D721Med (cell line): ENCODE measurements at regions not wholly inside any gene's neighbourhood (a gene's known extent, or its start where the extent isn't known, plus 50 kb on each side); places are given as distances from the start of the nearest gene placed in this dataset.

ENCODE experiments used
- DNase-seq: peaks from one replicate; pipeline ENCODE4 v3.0.0; 2011; ENCODE audit warnings: low spot score; ENCODE audit not compliant: insufficient read length
- FAIRE-seq: peaks from 2 replicates; lab custom pipeline; 2011; peaks lifted over from hg19 to GRCh38; lab: Jason Lieb, UNC
- CTCF ChIP-seq: IDR thresholded peaks from 2 replicates; pipeline ENCODE4 v1.5.1; 2012; ENCODE audit warnings: mild to moderate bottlenecking, control low read depth; ENCODE audit not compliant: insufficient read depth; ENCODE audit errors: missing control alignments

DNA sequence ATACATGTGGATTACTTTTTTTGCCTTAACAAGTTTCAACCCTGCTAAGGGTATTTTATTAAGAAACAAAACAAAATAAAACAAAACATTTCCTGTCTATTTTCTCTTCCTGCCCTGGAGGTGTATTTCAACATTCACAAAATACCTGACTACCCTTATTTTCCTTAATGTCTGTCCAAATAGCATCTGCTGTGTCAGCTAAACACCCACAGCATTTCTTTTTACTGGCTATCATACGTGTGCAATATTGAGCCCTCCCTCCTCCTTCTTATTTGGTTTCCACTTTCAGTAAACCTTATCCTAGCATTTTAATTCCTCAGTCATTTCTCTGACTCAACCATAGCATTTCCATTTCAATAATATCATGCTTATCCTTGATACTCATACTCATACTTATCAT is 1420.0 kb upstream of the ZEB2 start:
- FAIRE-seq (no peak), DNase-seq (no peak)
- no peak for TF ChIP-seq CTCF

DNA sequence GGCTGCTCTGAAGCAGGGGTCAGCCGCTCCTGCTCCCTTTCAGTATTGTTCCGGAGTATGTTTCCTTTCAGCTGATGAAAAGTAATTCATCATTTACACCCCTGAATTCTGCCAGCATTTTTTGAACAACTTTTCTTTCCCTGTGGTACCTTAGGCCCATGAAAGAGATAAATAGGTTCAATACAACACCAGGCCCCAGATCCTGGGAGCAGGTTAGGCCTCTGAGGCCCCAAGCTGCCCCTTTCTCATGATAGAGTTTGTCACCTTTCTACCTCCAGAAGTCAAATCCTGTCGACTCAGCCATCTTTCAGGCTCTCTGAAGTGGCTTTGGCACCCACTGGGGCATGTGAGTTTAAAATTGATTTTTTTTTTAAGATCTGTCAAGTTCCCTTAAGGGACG is 1415.1 kb upstream of the ZEB2 start:
- FAIRE-seq (no peak), DNase-seq (no peak)
- TF ChIP-seq CTCF: no peak

GRCh38 chr2:145931781-145932395 is 1412.0 kb upstream of the ZEB2 start:
- DNase-seq: no peak
- no peak for FAIRE-seq
- no peak for TF ChIP-seq CTCF

GRCh38 chr2:145930318-145930717 is 1410.4 kb upstream of the ZEB2 start:
- FAIRE-seq (no peak), DNase-seq (no peak)
- TF ChIP-seq CTCF: no peak

DNA sequence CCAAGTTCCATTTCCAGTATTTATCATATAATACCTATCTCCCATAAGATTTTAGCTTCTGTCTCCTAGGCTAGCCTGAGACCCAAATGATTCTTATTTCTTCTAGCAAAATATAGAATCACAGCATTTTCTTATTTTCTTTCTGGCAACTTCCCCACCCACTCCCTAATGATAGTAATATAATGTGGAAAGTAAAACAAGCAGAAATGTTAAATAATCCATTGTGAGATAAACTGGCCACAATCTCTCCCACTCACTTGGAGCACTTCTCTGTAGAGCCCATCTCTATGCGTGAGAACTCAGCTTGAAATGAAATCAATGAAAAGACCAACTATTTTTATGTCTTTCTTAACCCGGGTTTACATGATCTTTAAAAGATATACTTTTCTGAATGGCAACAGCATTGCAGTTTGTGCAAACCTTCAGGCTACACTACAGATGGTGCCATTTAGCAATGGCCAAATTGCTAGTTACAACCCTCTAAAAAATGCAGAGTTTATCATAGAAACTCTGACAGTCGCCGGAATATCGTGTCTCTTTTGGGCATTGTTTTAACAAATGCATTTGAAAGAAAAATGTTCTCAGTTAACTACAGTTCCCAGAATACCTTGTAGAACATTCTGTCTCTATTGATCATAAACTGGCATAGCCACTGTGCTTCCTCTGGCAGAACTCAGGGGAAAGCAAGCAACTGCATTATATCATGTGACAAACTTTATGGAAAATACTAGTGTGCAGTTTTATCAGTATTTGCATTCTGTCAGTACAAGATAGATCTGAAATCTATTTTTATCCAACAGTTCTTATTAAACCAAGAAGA is 1407.4 kb upstream of the ZEB2 start:
- no peak for DNase-seq
- FAIRE-seq: no peak
- no peak for TF ChIP-seq CTCF

DNA sequence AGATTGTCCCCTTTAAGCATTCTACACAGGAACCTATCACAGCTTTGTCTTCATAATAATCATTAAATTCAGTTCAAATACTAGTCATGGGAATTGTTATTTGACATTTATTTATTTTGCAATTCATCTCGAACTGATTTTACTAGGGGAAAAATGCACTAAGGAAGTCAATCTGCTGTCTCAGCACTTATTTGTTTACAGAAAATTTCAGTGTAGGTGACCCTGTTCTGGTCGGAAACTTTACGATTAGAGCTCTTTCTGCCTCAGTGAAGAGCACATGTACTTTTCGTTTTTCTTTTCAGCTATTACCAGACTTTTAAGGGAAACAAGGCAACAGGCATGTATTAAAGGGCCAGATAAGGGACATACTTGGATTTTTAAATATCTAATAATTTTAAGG is 1405.7 kb upstream of the ZEB2 start:
- TF ChIP-seq CTCF: no peak
- DNase-seq (no peak), FAIRE-seq (no peak)

- TF ChIP-seq CTCF: no peak
- FAIRE-seq (no peak), DNase-seq (no peak)
Measured at GRCh38 chr2:145919477-145919876, 1399.6 kb upstream of the ZEB2 start.
